Stimulated activated CD8-positive, alpha-beta memory T cell treated with anti-CD3 and anti-CD28 coated beads, Interleukin-4, amount 100 ng/mL, for 24 hours (primary cell): ENCODE measurements at regions not wholly inside any gene's neighbourhood (a gene's known extent, or its start where the extent isn't known, plus 50 kb on each side); places are given as distances from the start of the nearest gene placed in this dataset.

Experiments used
- DNase-seq: peaks from one replicate; pipeline ENCODE4 v3.0.0-alpha.2; 2020; ENCODE audit warnings: low read depth

DNA sequence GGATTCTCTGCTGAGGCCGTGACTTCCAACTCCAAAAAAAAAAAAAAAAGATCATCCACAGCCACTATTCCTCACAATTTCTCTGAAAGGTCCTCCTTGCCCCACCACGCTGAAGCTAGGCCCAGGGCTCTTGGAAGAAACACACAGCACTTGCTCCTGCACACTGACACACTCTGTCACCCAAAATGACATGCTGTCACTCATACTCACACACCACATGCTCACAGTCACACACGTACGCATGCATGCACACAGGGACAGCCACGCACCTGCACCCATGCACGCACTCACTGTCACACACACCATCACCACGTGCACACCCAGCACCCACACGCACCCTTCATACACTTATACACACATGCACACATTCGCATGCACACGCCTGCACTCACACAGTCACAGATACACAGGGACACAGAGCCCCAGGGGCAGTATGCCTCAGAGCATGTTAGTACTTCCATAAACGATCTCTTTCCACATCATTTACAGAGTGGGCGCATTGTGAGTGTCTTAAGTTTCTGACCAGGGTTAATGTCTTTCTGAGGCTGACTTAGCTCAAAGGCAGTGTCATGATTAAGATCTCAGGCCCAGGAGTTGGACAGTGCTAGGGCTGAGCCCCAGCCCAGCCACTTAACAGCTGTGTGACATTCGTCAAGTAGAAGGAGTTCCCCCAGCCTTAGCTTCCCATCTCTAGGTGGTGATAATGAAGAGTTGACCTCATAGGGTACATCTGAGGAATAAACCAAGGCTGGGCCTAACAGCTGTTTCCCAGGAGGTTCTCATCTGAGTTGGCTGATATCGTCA lies 93.4 kb downstream of the GLI2 start:
- DNase-seq, result no peak

DNA sequence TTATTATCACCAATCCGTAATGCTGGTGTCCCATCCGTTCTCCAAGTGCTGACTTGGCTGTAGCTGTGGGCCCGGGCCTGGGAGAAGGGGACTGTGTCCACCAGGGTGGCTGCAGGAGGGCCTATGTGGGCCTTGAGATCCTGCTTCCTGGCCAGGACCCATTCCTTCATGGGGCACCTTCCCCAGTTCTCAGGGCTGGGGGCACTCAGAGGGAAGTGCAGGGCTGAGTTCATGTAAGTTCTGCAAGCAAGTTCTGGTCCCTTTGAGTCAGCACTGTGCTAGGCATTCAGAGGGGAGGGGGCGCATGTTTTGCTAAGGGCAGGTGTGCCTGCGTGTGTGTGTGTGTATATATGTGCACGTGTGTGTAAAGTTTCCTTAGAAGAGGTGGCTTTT lies 94.0 kb downstream of the GLI2 start:
- DNase-seq, result no peak

DNA sequence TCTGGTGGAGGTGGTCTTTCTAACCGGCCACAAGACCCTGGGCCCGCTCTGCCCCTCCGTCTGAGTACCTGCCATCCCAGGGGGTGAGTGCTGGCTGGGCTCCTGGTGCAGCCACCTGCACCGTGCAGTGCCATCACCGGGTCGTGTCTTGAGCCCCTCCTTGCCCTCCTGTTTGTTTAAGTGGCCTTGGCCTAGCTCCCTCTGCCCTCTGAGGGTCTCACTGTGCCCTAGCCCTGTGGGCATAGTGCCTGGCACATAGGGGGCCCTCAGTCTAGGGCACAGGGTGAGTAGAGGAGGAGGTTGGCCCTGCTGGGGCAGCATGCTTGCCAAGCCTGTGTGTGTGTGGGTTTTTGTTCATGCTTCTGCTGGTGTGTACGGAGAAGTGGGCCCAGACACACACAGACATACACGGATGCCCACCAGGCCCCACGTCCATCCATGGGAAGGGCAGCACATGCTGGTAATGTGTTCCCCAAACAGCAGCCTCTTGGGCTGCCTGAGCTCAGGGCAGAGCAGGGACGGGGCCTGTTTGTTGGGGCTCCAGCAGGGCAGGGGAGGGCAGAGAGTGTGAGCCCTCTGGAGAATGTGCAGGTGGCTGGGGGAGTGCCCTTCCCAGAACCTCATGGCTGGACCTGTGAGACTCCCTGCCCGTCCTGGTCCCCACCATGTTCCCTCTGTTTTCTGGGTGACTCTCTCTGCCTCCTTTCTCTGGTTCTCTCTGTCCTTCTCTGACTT lies 94.6 kb downstream of the GLI2 start:
- no peak for DNase-seq

DNA sequence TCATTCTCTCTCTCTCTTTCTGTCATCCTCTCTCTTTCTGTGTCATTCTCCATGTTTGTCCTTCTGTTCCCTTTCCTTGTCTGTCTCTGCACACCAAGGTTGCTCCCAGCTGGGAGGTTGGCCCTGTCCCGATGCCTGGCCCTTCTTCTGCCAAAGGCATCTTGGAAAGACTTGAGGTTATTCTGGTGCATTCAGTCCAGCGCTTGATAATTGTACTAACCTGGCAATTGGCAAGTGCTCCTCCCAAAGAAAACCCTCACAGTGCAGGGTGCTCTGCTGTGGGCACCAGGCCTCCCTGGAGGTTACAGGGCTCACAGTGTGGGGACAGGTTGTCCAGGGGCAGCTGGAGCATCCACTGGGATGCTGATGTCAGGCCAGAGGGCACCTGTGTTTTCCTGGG lies 95.4 kb downstream of the GLI2 start:
- DNase-seq, result no peak

DNA sequence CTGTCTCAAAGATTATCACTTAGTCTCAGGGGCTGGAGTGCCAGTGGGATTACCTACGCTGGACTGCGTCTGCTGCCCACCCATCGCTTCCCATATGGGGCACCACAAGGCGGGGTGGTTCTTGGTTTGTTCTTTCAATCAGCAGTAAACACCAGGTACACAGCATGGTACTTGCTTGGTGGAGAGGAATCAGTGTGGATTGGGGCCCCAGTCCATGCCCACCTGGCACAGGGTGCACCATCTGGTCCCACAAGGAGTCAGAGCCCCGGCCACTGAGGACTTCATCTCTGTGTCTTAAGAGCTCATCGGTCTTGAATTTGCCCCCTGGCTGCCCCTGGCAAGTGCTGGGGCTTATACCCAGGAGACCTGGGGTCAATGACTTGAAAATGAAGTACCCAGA lies 96.2 kb downstream of the GLI2 start:
- no peak for DNase-seq

DNA sequence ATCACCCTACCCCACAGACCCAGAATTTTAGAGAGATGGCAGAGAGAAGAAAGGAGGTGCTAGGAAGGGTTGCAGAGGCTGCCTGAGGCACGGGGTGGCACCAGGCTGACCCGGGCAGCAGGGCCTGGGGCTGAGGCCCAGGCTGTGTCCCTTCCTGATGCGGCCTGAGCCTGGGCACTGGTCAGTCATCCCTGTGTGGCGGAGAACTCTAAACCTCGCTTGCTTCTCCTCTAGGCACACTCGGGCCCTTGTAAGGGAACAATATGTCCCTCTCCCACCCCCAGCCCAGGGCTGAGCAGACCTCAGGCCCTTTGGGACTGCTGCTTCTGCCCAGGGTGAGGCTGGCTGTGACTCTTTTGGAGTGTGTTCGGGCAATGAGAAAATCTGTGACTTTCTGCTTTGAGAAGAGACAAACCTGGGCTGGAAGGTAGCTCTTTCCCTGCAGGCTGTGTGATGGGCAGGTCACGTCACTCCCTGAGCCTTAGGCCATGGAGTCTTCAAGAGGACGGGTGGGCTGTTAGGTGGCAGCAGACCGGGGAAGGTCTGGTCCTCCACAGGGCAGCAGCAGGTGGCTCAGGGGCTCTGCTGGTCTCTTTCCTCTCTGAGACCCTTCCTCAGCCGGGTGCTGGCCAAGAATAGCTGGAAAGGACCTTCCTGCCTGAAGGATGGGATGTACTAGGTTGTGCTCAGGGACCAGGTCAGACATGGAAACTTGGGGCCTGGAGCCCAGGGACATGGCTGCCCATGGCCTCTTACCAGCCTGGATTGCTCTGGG lies 96.8 kb downstream of the GLI2 start:
- DNase-seq, result no peak

DNA sequence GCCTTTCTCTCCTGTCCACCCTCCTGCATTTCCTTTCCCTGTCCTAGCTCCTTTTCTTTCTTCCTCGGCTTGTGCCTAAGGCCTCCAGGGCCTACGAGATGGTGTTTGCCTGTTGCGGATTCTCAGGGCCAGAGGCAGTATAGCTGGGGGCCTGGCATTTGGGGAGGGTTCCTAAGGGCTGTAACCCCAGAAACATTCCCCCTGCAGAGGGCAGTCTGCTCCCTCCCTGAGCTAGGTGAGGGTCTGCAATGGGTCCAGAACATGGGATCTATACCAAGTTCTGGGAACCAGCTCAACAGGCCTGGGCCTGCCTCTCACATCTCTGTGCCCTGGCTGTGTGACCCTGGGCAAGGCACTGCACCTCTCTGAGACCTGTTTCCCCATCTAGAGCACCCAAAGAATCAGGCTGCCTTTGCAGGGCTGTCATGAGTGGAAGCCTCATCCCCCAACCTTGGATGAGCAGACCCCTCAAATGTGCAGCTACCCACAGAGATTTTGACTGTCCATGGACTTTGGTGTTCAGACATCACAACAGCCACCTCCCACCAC lies 97.5 kb downstream of the GLI2 start:
- no peak for DNase-seq

DNA sequence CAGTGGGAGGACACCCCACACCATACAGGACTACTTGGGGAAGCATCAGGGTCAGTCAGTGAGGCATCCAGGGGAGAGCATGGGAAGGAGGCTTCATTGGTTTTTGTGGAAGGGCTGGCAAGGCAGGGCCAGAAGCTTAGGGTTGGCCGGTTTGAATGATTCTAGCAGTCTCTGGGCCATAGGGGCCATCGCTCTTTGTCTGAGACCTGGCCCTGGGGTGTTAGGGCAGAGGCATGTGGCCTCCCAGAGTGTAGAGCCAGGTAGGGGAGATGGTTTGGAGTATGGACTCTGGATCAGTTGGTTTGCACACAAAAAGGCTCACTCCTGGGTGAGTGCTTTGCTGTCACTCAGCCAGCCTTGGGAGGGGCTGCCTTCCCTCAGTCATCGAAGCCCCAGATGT lies 98.5 kb downstream of the GLI2 start:
- DNase-seq, result no peak

DNA sequence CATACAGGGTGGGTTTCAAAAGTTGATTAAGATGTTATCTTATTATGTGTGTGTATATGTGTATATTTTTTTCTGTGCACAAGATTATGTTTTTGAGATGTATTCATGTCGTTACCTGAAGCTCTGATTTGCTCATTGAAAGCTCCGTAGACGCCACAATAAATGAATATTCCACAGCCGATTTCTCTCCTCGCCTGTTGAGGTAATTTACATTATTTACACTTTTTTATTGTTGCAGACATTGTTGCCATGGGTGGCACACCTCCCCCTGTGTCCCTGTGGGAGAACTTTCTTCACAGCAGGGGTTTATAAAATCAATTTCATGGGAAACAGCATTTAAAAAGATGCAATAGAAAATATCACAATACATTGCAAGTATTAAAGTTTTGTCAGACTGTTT lies 100.6 kb downstream of the GLI2 start:
- no peak for DNase-seq

DNA sequence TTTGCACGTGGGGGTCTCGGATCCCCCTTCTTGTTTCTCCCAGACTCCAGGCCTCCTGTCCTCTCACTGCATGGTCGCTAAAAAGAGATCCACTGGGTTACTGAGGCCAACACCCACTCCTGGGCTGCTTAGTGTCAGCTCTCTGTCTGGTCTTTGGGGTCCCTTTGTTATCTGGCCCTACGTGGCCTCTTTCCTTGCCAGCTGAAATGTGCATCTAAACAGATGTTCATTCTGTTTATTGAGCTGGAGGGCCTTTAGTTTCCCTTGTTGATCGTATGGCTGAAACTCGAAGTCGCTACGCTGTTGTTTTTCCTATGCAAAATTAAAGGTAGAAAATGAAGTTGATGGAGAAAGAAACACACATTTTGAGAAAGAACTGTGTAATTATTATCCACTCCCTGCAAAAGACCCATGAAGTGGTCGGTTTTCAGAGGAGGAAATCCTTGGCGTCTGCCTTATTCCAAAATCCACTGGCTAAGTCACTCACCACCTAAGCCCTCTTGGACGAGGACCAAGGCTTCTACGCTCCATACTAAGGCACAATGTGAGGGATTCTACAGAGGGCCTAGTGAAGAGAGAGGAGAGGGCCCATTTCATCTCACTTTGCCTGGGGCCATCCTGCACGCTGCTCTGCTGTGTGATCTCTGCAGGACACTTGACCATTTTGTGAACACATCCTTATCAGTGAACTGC lies 105.3 kb downstream of the GLI2 start:
- DNase-seq, result no peak

DNA sequence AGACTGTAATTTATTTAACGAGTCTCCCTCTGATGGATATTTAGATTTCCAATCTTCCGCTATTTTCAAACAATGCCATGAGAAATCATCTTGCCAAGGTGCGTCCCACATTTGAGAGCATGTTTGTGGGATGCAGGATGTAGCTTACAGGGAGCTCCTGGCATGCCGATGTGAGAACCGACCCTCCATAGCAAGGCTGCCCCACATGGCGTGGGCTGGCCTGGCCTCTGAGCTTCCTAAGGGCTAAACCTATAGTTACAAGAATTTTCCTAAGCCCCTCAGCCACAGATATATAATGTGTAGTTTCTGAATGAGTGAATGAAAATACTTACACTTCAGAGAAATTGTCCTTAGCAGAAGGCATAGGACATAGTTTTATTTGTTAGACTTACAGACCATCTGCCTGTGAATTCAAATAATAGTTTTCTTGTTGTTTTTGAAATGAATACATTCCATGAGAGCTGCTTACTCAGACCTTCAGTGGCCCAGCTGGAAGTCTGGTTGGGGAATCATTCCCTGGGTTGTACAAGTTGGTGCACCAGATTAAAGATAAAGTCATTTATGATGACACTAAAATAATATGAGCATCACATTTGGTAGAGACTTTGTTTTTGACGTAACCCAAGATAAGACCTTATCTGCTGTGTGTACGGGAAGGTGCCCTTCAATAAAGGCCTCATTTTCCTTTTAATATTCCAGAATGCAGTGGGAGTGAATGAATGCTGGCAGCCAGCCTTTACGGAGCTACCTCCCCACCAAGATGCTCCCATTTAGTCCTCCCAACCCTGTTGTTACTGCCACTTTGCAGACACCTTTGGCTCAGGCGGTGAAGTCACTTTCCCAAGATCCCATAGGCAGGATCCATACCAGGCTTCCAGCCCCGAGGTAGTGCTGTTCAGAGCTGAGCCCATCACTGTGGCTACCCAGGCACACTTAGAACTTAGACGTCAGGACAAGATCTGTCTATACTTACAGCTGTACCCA lies 107.1 kb downstream of the GLI2 start:
- DNase-seq, result no peak

DNA sequence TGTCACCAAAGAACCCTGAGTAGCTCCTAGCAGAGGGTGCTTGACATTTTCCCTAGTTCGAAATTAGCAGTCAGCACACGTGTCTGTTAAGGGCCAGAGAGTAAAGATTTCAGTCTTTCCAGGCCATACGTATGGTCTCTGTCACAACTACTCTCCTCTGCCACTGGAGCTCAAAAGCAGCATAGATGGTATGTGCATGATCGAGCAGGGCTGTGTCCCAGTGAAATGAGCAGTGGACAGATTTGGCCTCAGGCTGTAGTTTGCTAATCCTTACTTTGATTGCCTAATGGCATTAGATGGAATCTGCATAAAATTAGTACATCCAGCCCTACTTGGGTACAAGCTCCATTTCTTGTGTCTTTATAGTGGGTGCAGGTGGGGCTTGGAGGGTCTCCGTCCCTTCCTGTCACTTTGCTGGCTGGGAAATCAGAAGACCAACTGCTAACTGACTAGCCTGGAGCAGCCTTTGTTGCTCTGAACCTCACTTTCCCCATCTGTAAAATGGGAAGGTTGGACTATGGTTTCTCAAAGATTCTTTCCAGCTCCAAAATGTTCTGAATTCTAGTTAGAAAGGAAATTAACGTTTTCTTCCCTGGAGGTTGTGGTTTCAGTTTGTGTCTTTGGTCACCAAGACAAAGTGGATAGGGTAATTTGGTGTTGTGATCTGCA lies 108.5 kb downstream of the GLI2 start:
- DNase-seq, result no peak

DNA sequence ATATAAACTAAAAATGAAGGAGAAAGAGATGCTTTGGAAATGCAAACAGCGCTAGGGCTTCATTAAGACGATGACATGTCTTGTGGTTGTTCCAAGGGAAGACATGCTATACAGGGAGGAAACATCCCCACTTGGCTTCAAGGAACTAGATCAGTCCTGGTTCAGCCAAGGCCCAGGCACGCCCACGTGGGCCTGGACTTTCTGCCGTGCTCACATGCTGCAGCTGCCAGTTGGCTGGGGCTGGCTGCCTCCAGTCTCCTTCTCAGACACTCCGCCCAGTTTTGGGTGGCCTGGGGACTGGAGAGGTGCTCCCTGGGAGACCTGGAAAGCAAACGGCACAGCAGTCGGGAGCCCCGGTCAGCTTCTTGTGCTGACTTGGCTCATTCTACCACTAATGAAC lies 109.6 kb downstream of the GLI2 start:
- no peak for DNase-seq

DNA sequence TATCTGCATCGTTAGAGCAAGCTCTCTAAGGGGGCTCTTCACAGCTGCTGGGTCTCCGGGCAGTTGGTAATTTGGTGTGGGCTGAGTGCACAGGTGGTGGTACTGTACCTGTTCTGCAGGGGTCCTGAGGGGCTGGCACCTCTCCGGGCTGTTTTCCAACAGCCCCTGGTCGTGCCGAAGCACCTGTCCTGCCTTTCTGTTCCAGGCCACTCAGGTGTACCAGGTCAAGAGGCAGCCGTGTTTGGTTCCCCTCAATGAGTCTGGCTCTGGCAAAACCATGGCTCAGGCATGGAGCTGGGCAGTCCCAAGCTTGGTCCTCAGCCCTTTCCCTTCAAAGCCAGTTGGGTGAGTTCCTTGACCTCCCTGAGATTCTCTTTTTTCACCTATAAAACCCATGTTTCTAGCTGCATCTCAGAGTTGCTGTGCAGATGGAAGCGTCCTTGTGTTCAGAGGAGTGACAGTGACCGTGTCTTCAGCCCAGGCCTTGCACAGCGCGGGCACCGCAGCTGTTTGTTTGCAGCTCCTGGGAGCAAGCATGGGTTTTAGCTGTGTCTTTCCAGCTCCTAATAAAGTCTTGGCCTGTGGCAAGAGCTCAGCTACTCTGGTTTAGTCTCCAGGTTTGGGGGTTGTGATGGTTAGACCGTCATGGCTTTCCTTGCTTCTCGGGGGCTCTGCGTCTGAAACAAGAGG lies 110.9 kb downstream of the GLI2 start:
- no peak for DNase-seq

DNA sequence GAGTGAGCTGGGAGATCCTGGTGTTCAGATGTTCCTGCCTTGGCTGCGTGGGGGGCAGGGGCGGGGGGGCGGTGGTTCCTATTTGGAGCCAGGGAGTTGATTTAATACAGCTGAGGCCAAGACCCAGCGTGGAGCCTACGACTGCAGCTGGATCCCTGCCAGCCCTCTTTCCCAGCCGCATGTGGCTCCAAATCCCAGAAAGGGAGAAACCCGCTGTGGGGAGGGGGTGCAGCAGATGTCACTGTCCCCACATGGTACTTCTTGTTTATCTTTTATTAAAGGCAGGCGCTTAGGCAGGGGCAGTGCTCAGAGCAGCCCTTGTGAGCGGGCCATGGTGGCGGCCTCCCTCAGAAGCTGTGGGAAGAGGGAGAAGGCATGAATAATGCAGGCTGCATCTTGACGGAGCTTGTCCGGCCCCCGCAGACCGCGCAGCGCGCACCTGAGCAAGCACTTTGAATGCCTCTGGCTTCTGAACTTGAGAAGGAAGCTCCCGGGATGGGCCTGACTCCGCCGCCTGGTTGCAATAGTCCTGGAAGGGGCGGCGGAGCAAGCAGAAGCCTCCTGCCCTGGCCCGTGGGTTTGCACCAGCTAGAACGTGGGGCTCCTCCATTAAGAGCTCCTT lies 112.1 kb downstream of the GLI2 start:
- no peak for DNase-seq

DNA sequence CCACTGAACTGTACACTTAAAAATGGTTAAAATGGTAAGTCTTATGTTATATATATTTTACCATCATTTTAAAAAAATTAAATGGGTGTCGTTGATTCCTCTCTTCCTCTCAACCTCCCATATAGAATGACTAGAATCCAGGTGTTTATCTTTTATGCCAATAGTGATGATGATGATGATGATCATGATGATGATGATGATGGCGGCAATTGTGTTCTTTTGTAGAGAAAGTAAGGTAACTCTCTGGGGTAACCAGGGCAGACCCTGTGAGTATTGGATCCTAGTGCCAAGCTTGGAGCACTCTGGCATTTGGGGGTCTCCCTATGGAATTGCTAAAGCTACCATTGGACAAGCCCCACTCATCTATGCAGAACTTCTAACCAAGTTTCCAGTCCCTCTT lies 113.6 kb downstream of the GLI2 start:
- DNase-seq, result no peak

DNA sequence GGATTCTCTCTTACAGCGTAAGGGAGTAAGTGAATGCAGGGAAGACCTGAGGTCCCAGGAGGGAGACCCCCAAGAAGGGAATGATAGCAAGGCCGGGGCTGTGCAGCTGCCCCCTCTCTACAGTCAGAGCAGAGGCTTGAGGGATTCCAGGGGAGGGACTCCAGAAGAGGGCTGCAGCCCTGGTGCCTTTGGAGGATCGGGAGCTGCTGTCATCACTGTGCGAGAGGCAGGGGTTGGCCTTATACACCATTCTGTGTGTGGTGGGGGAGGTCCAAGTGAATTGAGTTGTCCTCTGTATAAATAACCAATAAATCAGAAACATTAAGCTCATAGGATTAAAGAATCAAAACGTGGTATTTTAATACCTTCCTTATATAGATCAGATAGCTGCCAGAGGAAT lies 114.9 kb downstream of the GLI2 start:
- no peak for DNase-seq

DNA sequence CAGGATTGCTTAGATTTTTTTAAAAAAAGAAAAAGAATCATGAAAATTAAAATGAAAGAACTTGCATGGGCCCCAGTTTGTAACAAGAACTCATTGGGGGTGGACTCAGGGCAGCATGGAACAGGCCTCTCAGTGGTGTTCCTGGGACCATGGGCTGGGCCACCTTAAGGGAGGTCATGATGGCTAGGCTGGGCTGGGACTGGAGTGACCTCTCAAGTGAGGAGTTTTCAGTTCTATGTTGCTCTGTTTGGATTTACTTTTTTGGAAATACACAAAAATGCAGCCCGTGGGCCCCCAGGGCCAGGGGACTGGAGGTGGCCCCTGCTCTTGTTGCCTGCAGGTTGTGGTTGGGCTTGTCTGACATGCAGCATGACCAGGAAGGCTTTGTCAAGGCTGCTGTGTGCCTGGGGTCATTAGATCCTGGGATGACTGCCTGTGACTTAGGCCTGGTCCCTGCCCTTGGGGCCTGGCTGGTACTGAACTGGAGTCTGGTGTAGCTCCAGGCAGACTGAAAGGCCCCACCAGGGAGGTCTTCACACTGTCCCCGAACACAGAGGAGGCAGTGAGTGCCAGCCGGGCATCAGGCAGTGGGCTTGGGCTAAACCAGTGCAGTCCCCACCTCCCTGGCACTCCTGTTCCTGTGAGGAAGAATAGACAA lies 115.6 kb downstream of the GLI2 start:
- DNase-seq, result no peak
